Hepatocyte (in vitro differentiated cells): ENCODE measurements at regions not wholly inside any gene's neighbourhood (a gene's known extent, or its start where the extent isn't known, plus 50 kb on each side); places are given as distances from the start of the nearest gene placed in this dataset.

Source experiments
- DNase-seq: peaks from one replicate; pipeline ENCODE4 v3.0.0-alpha.2; 2016; ENCODE audit warnings: low spot score
- H2AFZ ChIP-seq: fragments of 200-600 bp; sonication (generic); 2 replicates; pipeline ENCODE4 v1.6.0; 2016; ENCODE audit warnings: antibody characterized with exemption, mild to moderate bottlenecking
- H3K27ac ChIP-seq: fragments of 200-600 bp; sonication (generic); 2 replicates; pipeline ENCODE4 v1.5.1; 2016; ENCODE audit warnings: mild to moderate bottlenecking
- H3K27me3 ChIP-seq: fragments of 200-600 bp; sonication (generic); 2 replicates; pipeline ENCODE4 v1.6.1; 2016
- H3K36me3 ChIP-seq: fragments of 200-600 bp; sonication (generic); replicated peaks from 2 replicates; pipeline ENCODE4 v1.5.1; 2016; ENCODE audit warnings: low read depth; ENCODE audit not compliant: insufficient read depth
- H3K4me1 ChIP-seq: fragments of 200-600 bp; sonication (generic); 2 replicates; pipeline ENCODE4 v1.5.1; 2016; ENCODE audit warnings: mild to moderate bottlenecking, moderate library complexity; ENCODE audit not compliant: insufficient read depth
- H3K4me2 ChIP-seq: fragments of 200-600 bp; sonication (generic); 2 replicates; pipeline ENCODE4 v1.6.0; 2016
- H3K4me3 ChIP-seq: fragments of 200-600 bp; sonication (generic); 2 replicates; pipeline ENCODE4 v1.5.1; 2016; ENCODE audit warnings: mild to moderate bottlenecking
- H3K79me2 ChIP-seq: fragments of 200-600 bp; sonication (generic); 2 replicates; pipeline ENCODE4 v1.6.0; 2017; ENCODE audit warnings: mild to moderate bottlenecking
- H3K9me2 ChIP-seq: fragments of 200-600 bp; sonication (generic); replicated peaks from 2 replicates; pipeline ENCODE4 v1.6.0; 2017; ENCODE audit warnings: mild to moderate bottlenecking; ENCODE audit not compliant: insufficient read depth
- H3K9me3 ChIP-seq: fragments of 200-600 bp; sonication (generic); 2 replicates; pipeline ENCODE4 v1.5.1; 2016; ENCODE audit warnings: low read depth, mild to moderate bottlenecking
- H4K20me1 ChIP-seq: fragments of 200-600 bp; sonication (generic); 2 replicates; pipeline ENCODE4 v1.6.0; 2016; ENCODE audit warnings: mild to moderate bottlenecking; ENCODE audit not compliant: insufficient read depth, poor library complexity, severe bottlenecking
- CTCF ChIP-seq: fragments of 200-600 bp; sonication (generic); IDR thresholded peaks from 2 replicates; pipeline ENCODE4 v1.5.1; 2016; ENCODE audit warnings: antibody characterized with exemption, mild to moderate bottlenecking; ENCODE audit not compliant: poor library complexity
- EZH2 ChIP-seq: fragments of 200-600 bp; sonication (generic); IDR thresholded peaks from 2 replicates; pipeline ENCODE4 v1.6.1; 2016; ENCODE audit warnings: antibody characterized with exemption, mild to moderate bottlenecking, borderline replicate concordance
- EZH2phosphoT487 ChIP-seq: fragments of 200-600 bp; sonication (generic); IDR thresholded peaks from one replicate; pipeline ENCODE4 v1.6.1; 2018; ENCODE audit warnings: antibody characterized with exemption, mild to moderate bottlenecking, low read depth, moderate library complexity; ENCODE audit not compliant: unreplicated experiment, severe bottlenecking
- WGBS: methylation state at CpG from one replicate; pipeline ENCODE4 v1.1.6; 2016; ENCODE audit warnings: low lambda C conversion rate; ENCODE audit errors: missing lambda C conversion rate; 5-methylcytosine and 5-hydroxymethylcytosine counted together

- no peaks in the 10 kb centered on the region for H3K36me3 ChIP-seq
- H3K79me2 ChIP-seq, result no peaks in the 10 kb centered on the region
- no peak for DNase-seq
- no peaks in the 10 kb centered on the region for H3K4me1 ChIP-seq
- H3K4me3 ChIP-seq, result no peak overlapping the region
- TF ChIP-seq CTCF, result no peak
- no peak for TF ChIP-seq EZH2phosphoT487
- TF ChIP-seq EZH2, result no peak
- H3K9me2 ChIP-seq, result no peaks in the 10 kb centered on the region
- no peaks in the 10 kb centered on the region for H4K20me1 ChIP-seq
- H3K4me2 ChIP-seq, result no peak overlapping the region
- H2AFZ ChIP-seq, result no peak overlapping the region
- H3K27ac ChIP-seq, result no peak overlapping the region
- no peaks in the 10 kb centered on the region for H3K27me3 ChIP-seq
- no peaks in the 10 kb centered on the region for H3K9me3 ChIP-seq
Measured at GRCh38 chr2:147716906-147717305, 127.9 kb upstream of the ACVR2A start.

- Histone ChIP-seq H3K4me2 (no peak overlapping the region), H3K27ac (no peak overlapping the region), H3K4me3 (no peak overlapping the region), H3K9me3 (no peaks in the 10 kb centered on the region), H3K36me3 (no peaks in the 10 kb centered on the region), H2AFZ (no peak overlapping the region), H3K9me2 (no peaks in the 10 kb centered on the region), H3K79me2 (no peaks in the 10 kb centered on the region), H3K4me1 (no peaks in the 10 kb centered on the region), H4K20me1 (no peaks in the 10 kb centered on the region), H3K27me3 (no peaks in the 10 kb centered on the region)
- no peak for TF ChIP-seq EZH2phosphoT487
- TF ChIP-seq EZH2, result no peak
- TF ChIP-seq CTCF, result no peak
- DNase-seq, result no peak
Measured at GRCh38 chr2:147715807-147716206, 129.0 kb upstream of the ACVR2A start.

- Histone ChIP-seq H3K4me2 (no peak overlapping the region), H3K79me2 (no peaks in the 10 kb centered on the region), H4K20me1 (no peaks in the 10 kb centered on the region), H3K9me2 (no peaks in the 10 kb centered on the region), H3K36me3 (no peaks in the 10 kb centered on the region), H3K9me3 (no peaks in the 10 kb centered on the region), H3K4me3 (no peak overlapping the region), H3K27ac (no peak overlapping the region), H2AFZ (no peak overlapping the region), H3K4me1 (no peaks in the 10 kb centered on the region), H3K27me3 (no peaks in the 10 kb centered on the region)
- 72% methylated on average over 3 of the region's 3 CpGs for WGBS
- DNase-seq, result no peak
- TF ChIP-seq EZH2, result no peak
- no peak for TF ChIP-seq CTCF
- no peak for TF ChIP-seq EZH2phosphoT487
Measured at GRCh38 chr2:147714582-147714981, 130.2 kb upstream of the ACVR2A start.

- Histone ChIP-seq H3K9me2 (no peaks in the 10 kb centered on the region), H2AFZ (no peak overlapping the region), H3K79me2 (no peaks in the 10 kb centered on the region), H3K4me1 (no peaks in the 10 kb centered on the region), H3K4me3 (no peak overlapping the region), H4K20me1 (no peaks in the 10 kb centered on the region), H3K4me2 (no peak overlapping the region), H3K27me3 (no peaks in the 10 kb centered on the region), H3K27ac (no peak overlapping the region), H3K9me3 (no peaks in the 10 kb centered on the region), H3K36me3 (no peaks in the 10 kb centered on the region)
- no peak for DNase-seq
- no peak for TF ChIP-seq EZH2phosphoT487
- TF ChIP-seq EZH2, result no peak
- TF ChIP-seq CTCF, result no peak
Measured at GRCh38 chr2:147713349-147713748, 131.5 kb upstream of the ACVR2A start.
